A549 (cell line): ENCODE measurements at regions not wholly inside any gene's neighbourhood (a gene's known extent, or its start where the extent isn't known, plus 50 kb on each side); places are given as distances from the start of the nearest gene placed in this dataset.

Experiments
- CEBPB ChIP-seq, 2 experiments: fragments of >200 bp in 1 of 2; sonication (Bioruptor Twin) in 1 of 2; formaldehyde crosslinking in 1 of 2; IDR thresholded peaks; 2 replicates each; pipeline ENCODE4 v1.6.1; 2012 to 2016
- E2F6 ChIP-seq: IDR thresholded peaks from 2 replicates; pipeline ENCODE4 v1.6.1; 2012; ENCODE audit warnings: low read depth, borderline replicate concordance
- EHMT2 ChIP-seq: fragments of 200-600 bp; sonication (generic); IDR thresholded peaks from 2 replicates; pipeline ENCODE4 v1.6.1; 2016; ENCODE audit warnings: antibody characterized with exemption, low read depth, mild to moderate bottlenecking, moderate library complexity
- EP300 ChIP-seq, 2 experiments: fragments of >200 bp; sonication (Bioruptor Twin); formaldehyde crosslinking; IDR thresholded peaks; 2 replicates in 1 of 2; 3 replicates in 1 of 2; pipeline ENCODE4 v1.6.1; 2016 to 2017
- ESRRA ChIP-seq: fragments of 150-350 bp; IDR thresholded peaks from 2 replicates; pipeline ENCODE4 v1.6.1; 2014; ENCODE audit warnings: mild to moderate bottlenecking, low read length, borderline replicate concordance
- HDAC2 ChIP-seq: fragments of 200-600 bp; sonication (generic); IDR thresholded peaks from 2 replicates; pipeline ENCODE4 v1.6.1; 2016
- JUN ChIP-seq, 2 experiments: fragments of >200 bp; sonication (Bioruptor Twin); formaldehyde crosslinking; IDR thresholded peaks; 2 replicates in 1 of 2; 3 replicates in 1 of 2; pipeline ENCODE4 v1.6.1; 2016 to 2017
- POLR2A ChIP-seq: IDR thresholded peaks from 2 replicates; pipeline ENCODE4 v1.6.1; 2012; ENCODE audit warnings: mild to moderate bottlenecking, low read length
- RNF2 ChIP-seq: fragments of 200-600 bp; sonication (generic); IDR thresholded peaks from 2 replicates; pipeline ENCODE4 v1.6.1; 2016; ENCODE audit warnings: low read depth, mild to moderate bottlenecking, antibody characterized with exemption, moderate library complexity, borderline replicate concordance
- SREBF2 ChIP-seq: fragments of 450-650 bp; IDR thresholded peaks from 2 replicates; pipeline ENCODE4 v1.6.1; 2014; ENCODE audit warnings: mild to moderate bottlenecking, moderate library complexity
- TF ChIP-seq, protein P1 (sequence below): fragments of >200 bp; sonication (Bioruptor Twin); formaldehyde crosslinking; IDR thresholded peaks from 3 replicates; pipeline ENCODE4 v1.5.1; 2016

DNA sequence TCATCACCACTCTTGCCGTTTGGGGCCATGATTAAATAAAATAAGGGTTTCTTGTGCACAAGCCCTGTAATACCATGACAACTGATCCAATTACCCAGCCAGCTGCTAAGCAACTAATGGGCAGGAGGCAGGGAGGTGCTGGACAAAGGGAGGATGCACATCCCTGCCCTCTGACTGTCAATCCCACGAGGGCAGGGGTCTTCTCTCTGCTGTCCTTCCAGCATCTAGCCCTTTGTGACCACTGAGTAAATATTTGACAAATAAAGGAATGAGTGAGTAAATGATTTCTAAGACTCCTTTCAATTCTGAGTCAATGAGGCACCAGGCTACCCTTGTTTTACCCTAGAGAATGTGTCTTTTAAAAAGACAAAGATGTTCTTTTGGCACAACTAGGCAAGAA is 247.1 kb downstream of the SYK start:
- TF ChIP-seq SREBF2 (no peak), JUN (IDR thresholded peaks at IDR 0.05) (no peak), POLR2A (no peak), E2F6 (no peak), RNF2 (no peak), CEBPB (IDR thresholded peaks at IDR 0.05) (no peak), EHMT2 (no peak), HDAC2 (no peak), ESRRA (no peak), EP300 (IDR thresholded peaks at IDR 0.05) (no peak)
- TF ChIP-seq, protein P1, sequence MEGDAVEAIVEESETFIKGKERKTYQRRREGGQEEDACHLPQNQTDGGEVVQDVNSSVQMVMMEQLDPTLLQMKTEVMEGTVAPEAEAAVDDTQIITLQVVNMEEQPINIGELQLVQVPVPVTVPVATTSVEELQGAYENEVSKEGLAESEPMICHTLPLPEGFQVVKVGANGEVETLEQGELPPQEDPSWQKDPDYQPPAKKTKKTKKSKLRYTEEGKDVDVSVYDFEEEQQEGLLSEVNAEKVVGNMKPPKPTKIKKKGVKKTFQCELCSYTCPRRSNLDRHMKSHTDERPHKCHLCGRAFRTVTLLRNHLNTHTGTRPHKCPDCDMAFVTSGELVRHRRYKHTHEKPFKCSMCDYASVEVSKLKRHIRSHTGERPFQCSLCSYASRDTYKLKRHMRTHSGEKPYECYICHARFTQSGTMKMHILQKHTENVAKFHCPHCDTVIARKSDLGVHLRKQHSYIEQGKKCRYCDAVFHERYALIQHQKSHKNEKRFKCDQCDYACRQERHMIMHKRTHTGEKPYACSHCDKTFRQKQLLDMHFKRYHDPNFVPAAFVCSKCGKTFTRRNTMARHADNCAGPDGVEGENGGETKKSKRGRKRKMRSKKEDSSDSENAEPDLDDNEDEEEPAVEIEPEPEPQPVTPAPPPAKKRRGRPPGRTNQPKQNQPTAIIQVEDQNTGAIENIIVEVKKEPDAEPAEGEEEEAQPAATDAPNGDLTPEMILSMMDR: no peak
